Uterus (tissue), 2 donors: ENCODE measurements at regions not wholly inside any gene's neighbourhood (a gene's known extent, or its start where the extent isn't known, plus 50 kb on each side); places are given as distances from the start of the nearest gene placed in this dataset.

ENCODE experiments used
- POLR2A ChIP-seq, 2 donors: fragments of 450-650 bp; IDR thresholded peaks; one replicate each; pipeline ENCODE4 v1.6.1; 2016; ENCODE audit warnings: antibody characterized with exemption in 2 of 2, mild to moderate bottlenecking in 1 of 2, moderate library complexity in 1 of 2
- TF ChIP-seq, protein P1 (sequence below), 4 experiments: fragments of 200-600 bp in 2 of 4; fragments of 450-650 bp in 2 of 4; sonication (generic) in 2 of 4; IDR thresholded peaks; one replicate each; pipeline ENCODE4 v1.5.1; 2016 to 2019; ENCODE audit warnings: antibody characterized with exemption in 4 of 4, mild to moderate bottlenecking in 2 of 4, moderate library complexity in 1 of 4

DNA sequence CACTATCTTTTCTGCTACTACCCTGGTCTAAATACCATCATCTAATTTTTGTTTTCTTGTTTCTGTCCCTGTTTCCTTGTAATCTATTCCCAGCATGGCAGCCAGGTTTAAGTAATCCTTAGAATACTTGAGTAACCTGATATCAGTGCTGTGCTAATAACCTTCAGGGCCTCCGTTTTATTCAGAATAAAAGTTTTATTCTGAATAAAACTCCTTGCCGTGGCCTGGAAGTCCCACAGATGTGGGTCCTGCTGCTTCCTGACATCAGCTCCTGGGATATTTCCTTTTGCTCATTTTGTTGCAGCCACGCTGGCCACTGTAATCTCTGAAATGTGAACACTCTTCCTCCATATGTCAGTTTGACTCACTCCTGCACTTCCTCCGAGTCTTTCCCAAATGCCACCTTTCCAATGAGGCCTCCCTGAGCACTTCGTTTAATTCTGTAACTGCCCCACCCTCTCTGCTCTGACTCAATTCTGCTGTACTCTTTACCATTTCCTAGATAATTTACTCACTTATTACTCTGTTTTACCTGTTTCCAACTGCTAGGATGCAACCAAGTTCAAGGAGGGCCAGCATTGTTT is 114.0 kb upstream of the FOXA2 start:
- TF ChIP-seq, protein P1, sequence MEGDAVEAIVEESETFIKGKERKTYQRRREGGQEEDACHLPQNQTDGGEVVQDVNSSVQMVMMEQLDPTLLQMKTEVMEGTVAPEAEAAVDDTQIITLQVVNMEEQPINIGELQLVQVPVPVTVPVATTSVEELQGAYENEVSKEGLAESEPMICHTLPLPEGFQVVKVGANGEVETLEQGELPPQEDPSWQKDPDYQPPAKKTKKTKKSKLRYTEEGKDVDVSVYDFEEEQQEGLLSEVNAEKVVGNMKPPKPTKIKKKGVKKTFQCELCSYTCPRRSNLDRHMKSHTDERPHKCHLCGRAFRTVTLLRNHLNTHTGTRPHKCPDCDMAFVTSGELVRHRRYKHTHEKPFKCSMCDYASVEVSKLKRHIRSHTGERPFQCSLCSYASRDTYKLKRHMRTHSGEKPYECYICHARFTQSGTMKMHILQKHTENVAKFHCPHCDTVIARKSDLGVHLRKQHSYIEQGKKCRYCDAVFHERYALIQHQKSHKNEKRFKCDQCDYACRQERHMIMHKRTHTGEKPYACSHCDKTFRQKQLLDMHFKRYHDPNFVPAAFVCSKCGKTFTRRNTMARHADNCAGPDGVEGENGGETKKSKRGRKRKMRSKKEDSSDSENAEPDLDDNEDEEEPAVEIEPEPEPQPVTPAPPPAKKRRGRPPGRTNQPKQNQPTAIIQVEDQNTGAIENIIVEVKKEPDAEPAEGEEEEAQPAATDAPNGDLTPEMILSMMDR (IDR thresholded peaks at IDR 0.05): no peak
- TF ChIP-seq POLR2A (IDR thresholded peaks at IDR 0.05): no peak
